Activated naive CD4-positive, alpha-beta T cell treated with anti-CD3 and anti-CD28 coated beads, Interleukin-2, amount 50 U/mL, for 24 hours (primary cell): ENCODE measurements at regions not wholly inside any gene's neighbourhood (a gene's known extent, or its start where the extent isn't known, plus 50 kb on each side); places are given as distances from the start of the nearest gene placed in this dataset.

Experiments used
- H3K27ac Mint-ChIP-seq: one replicate; pipeline ENCODE4 v1.8.0; 2021; ENCODE audit warnings: mild to moderate bottlenecking, mixed read lengths
- H3K27me3 Mint-ChIP-seq: one replicate; pipeline ENCODE4 v1.8.0; 2021; ENCODE audit warnings: mixed read lengths
- H3K36me3 Mint-ChIP-seq: one replicate; pipeline ENCODE4 v1.8.0; 2021; ENCODE audit warnings: mixed read lengths
- H3K4me1 Mint-ChIP-seq: one replicate; pipeline ENCODE4 v1.8.0; 2021; ENCODE audit warnings: mixed read lengths
- H3K4me3 Mint-ChIP-seq: one replicate; pipeline ENCODE4 v1.8.0; 2021; ENCODE audit warnings: mild to moderate bottlenecking, mixed read lengths
- H3K9me3 Mint-ChIP-seq: one replicate; pipeline ENCODE4 v1.8.0; 2021; ENCODE audit warnings: mixed read lengths

DNA sequence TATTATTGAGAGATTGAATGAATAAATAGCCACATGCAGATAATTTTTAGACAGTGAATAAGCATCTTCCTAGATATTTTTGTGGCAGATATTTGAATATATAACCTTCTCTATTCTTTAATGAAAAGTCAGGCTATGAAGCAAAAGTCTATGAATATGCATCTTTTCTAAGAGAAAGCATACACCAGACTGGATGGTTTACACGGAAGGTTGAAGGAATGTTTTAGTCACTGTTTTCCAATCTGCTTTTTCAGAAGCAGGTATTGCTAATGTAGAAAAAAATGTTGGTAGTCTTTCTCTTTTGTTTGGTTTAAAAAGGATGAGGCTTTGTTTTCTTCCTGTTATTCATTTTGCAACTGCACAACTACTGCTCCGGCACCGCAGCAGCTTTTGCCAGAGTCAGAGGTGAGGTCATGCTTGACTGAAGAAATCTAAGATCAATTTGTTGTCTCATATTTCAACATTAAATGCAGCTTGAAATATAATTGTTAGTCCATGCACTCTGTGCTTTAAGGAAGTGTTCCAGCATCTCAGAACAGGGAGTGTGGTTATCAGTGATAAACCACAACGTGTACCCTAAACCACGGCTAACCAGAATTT is 1540.8 kb upstream of the PIK3C3 start:
- Mint-ChIP-seq H3K27me3 (no peaks in the 10 kb centered on the region), H3K4me1 (no peaks in the 10 kb centered on the region), H3K27ac (no peak overlapping the region), H3K4me3 (no peak overlapping the region), H3K9me3 (peaks cover 17% of the 10 kb centered on the region), H3K36me3 (no peaks in the 10 kb centered on the region)

DNA sequence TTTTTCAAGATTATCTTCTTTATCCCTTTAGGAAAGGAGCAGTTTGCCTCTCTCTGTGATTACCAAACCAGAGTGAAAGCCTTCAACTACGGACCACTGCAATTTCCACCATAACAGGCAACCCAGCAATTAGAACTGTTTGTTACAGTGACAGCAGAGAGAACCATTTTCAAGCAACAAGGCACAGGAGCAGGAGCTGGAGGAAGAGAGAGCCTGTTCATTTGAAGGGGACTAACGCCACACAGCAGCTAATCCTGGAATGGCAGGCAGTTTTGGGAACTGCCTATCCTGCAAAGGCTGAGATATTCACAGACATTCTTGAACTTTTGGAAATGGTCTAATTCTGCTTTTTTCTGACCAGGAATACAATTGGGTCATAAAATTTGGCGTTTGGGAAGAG is 1541.9 kb upstream of the PIK3C3 start:
- no peaks in the 10 kb centered on the region for H3K27me3 Mint-ChIP-seq
- no peak overlapping the region for H3K27ac Mint-ChIP-seq
- no peaks in the 10 kb centered on the region for H3K36me3 Mint-ChIP-seq
- peaks cover 22% of the 10 kb centered on the region for H3K9me3 Mint-ChIP-seq
- no peaks in the 10 kb centered on the region for H3K4me1 Mint-ChIP-seq
- H3K4me3 Mint-ChIP-seq, result no peak overlapping the region

DNA sequence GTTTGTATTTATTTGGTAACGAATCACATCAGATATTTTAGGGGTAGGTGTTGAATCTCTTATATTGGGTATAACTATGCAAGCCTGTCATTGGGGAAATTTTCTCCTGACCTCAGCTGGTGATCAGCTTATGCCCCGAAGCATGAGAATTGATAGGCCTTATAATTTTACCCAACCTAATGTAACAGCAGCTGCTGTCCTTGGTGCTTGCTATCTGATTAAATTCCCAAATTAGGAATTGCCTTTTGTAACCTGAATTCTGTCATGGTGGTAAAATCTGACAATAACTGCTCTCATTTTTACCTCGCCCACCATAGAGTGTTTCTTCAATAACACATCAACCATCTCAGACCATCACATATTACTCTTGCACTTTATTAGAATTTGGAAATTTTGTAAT is 1542.6 kb upstream of the PIK3C3 start:
- Mint-ChIP-seq H3K4me3 (no peak overlapping the region), H3K36me3 (no peaks in the 10 kb centered on the region), H3K27ac (no peak overlapping the region), H3K27me3 (no peaks in the 10 kb centered on the region), H3K9me3 (peaks cover 22% of the 10 kb centered on the region), H3K4me1 (no peaks in the 10 kb centered on the region)

DNA sequence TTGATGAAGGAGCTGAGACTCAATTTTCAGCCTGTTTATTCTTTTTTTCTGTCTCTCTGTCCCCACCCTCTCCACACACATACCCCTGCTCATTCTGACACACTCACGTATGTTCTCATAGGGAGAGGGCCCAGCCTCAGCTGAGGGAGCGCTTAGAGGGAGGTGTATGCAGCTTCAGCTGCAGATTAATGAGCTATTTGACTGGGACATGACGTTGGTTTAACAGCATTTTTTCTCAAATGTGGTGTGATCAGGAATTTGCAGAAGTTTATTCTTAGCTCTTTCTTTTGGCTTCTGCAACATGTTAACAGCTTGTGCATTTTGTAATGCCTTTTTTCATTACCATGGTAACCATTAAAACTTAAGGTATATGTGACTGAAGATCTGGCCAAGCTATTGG is 1547.1 kb upstream of the PIK3C3 start:
- H3K27me3 Mint-ChIP-seq, result no peaks in the 10 kb centered on the region

DNA sequence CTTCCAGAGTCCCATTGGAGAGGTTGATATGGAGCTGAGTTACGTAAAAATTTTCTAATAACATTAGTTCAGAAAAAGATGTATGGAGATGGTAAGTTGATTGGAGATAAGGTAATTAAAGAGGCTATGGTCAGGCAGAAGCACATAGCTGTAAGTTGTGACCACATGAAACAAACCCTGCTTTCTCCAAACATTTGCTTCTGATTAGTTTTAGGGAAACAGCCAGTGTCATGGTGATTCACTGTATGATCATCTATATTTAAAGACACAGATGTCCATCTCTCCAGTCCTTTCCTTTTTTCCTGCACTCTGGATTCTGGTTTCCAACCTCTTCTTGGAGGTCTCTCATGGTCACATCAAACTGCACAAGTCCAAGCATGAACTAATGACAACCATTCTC is 1550.8 kb upstream of the PIK3C3 start:
- H3K9me3 Mint-ChIP-seq, result peaks cover 5% of the 10 kb centered on the region
- no peak overlapping the region for H3K4me3 Mint-ChIP-seq
- no peaks in the 10 kb centered on the region for H3K36me3 Mint-ChIP-seq
- no peaks in the 10 kb centered on the region for H3K4me1 Mint-ChIP-seq
- no peak overlapping the region for H3K27ac Mint-ChIP-seq
- H3K27me3 Mint-ChIP-seq, result no peaks in the 10 kb centered on the region

More for the DNA sequence above, 1547.1 kb upstream of the PIK3C3 start:
- Mint-ChIP-seq H3K4me1 (no peaks in the 10 kb centered on the region), H3K36me3 (no peaks in the 10 kb centered on the region), H3K27ac (no peak overlapping the region), H3K4me3 (no peak overlapping the region), H3K9me3 (peaks cover 22% of the 10 kb centered on the region)

DNA sequence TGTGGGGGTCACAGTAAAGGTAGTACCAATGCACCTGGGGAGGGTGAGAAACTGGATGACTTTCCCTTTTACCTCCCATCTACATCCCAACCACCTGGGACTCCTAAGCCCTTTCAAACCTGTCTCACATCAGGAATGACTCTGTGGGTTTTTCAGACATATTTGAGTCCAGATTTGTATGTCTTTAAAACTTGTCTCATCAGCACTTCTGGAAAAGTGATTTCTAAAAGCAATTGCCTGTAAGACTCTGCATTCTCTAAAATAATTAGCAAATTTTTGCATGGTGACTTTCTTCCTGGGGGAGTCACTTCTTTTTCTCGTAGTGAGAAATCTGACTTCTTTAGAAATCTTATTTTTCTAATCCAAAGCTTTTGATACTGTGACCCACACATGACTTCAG is 1553.0 kb upstream of the PIK3C3 start:
- no peaks in the 10 kb centered on the region for H3K9me3 Mint-ChIP-seq
- no peaks in the 10 kb centered on the region for H3K27me3 Mint-ChIP-seq
- no peak overlapping the region for H3K4me3 Mint-ChIP-seq
- H3K36me3 Mint-ChIP-seq, result no peaks in the 10 kb centered on the region
- no peak overlapping the region for H3K27ac Mint-ChIP-seq
- H3K4me1 Mint-ChIP-seq, result no peaks in the 10 kb centered on the region

DNA sequence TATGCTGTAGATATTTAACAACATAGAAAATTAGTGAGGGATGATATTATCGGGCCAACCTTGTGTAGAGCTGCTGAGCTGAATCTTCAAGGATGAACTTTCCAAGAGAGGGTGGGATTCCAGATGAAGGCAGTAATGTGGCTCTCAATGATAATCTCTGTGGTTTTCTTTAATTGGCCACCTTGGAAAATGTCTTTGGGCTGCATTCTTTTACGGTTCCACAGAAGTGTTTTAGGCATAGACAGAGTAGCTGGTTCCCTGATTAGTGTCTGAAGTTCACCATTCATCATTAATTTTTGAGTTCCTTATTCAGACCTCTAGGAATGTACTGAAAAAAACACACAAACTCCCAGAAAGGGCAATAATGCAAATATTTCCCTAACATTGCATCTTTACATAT is 1566.9 kb upstream of the PIK3C3 start:
- H3K27me3 Mint-ChIP-seq, result no peaks in the 10 kb centered on the region
- H3K27ac Mint-ChIP-seq, result no peak overlapping the region
- no peaks in the 10 kb centered on the region for H3K4me1 Mint-ChIP-seq
- H3K4me3 Mint-ChIP-seq, result no peak overlapping the region
- no peaks in the 10 kb centered on the region for H3K9me3 Mint-ChIP-seq
- no peaks in the 10 kb centered on the region for H3K36me3 Mint-ChIP-seq

- Mint-ChIP-seq H3K36me3 (no peaks in the 10 kb centered on the region), H3K9me3 (no peaks in the 10 kb centered on the region), H3K27ac (no peak overlapping the region), H3K27me3 (no peaks in the 10 kb centered on the region), H3K4me1 (no peaks in the 10 kb centered on the region), H3K4me3 (no peak overlapping the region)
Measured at GRCh38 chr18:40387130-40387787, 1567.8 kb upstream of the PIK3C3 start.

DNA sequence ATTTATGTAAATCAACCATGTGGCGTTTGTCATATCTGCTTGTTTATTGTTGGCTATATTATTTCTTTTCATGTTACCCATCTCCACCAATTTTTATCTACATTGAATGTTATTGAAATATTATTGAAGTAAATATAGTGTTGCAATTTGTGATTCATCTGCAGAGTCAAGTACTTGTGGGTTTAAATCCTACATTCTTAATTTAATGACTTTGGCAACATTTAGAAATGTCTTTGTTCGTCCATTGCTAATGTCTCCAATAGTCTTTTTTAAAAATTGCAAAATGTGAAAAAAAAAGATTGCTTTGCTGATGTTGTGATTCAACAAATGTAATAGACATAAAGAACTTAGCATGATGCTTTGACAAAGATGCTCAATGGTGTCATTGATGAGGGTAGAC is 1572.8 kb upstream of the PIK3C3 start:
- peaks cover 2% of the 10 kb centered on the region for H3K9me3 Mint-ChIP-seq
- no peak overlapping the region for H3K4me3 Mint-ChIP-seq
- no peaks in the 10 kb centered on the region for H3K27me3 Mint-ChIP-seq
- no peaks in the 10 kb centered on the region for H3K4me1 Mint-ChIP-seq
- no peak overlapping the region for H3K27ac Mint-ChIP-seq
- no peaks in the 10 kb centered on the region for H3K36me3 Mint-ChIP-seq

- Mint-ChIP-seq H3K4me1 (no peaks in the 10 kb centered on the region), H3K27ac (no peak overlapping the region), H3K36me3 (no peaks in the 10 kb centered on the region), H3K9me3 (peaks cover 6% of the 10 kb centered on the region), H3K4me3 (no peak overlapping the region), H3K27me3 (no peaks in the 10 kb centered on the region)
Measured at GRCh38 chr18:40380686-40381439, 1574.2 kb upstream of the PIK3C3 start.

DNA sequence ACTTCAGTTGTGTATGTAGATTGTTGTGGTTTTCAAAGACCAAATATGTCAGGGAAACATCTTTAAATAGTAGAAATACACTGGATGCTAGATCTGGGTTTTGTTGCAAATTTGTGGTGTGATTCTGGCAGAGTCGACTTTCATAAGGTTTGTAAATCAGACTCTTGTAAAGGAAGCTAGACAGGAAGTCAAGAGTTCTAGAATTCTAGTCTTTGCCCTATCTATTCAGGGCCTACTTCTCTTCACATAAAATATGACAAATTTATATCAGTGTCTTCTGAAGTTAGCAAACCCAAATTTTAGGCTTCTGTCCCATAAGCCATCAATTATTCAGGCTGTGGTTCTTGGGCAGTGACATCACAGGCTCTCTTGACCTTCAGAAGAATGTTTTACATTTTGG is 1579.2 kb upstream of the PIK3C3 start:
- Mint-ChIP-seq H3K4me3 (no peak overlapping the region), H3K27ac (no peak overlapping the region), H3K9me3 (peaks cover 11% of the 10 kb centered on the region), H3K36me3 (no peaks in the 10 kb centered on the region), H3K27me3 (no peaks in the 10 kb centered on the region), H3K4me1 (no peaks in the 10 kb centered on the region)

DNA sequence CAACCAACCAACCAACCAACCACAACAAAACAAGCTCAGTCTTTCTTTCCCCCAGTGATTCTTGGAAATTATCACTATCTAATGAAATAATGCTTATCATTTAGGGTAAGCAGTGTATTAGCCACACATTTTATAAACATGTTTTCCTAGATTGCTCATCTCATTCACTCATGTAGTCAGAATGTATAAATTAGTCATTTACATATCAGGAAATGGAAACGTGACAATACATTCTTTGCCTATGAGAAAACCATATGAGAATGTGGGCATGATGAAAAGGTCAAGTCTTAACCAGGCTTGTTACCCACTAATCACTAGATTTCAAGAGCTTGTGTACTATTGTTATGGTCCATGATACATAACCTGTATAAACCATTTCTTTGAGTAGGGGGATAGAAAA is 1583.4 kb upstream of the PIK3C3 start:
- no peaks in the 10 kb centered on the region for H3K4me1 Mint-ChIP-seq
- H3K27me3 Mint-ChIP-seq, result no peaks in the 10 kb centered on the region
- H3K36me3 Mint-ChIP-seq, result no peaks in the 10 kb centered on the region
- no peak overlapping the region for H3K27ac Mint-ChIP-seq
- H3K9me3 Mint-ChIP-seq, result peaks cover 6% of the 10 kb centered on the region
- no peak overlapping the region for H3K4me3 Mint-ChIP-seq

DNA sequence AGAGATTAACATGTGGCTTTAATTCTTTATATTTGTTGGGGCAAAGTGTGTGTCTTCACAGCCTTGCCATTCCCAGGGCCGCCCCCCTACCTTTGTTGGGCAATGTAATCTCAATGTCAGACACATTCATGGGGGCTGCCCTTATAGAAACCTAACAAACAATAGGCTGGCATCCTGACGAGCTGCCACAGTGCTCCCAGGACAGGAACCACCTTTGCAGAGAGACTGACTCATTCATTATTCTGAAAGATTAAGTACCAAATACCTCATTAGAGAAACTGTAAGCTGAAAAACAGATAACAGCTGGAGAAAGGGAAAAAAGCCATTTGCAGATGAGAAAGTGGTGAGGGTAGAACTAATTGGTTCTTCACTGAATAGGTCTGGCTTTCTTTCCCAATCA is 1587.5 kb upstream of the PIK3C3 start:
- H3K36me3 Mint-ChIP-seq, result no peaks in the 10 kb centered on the region
- no peaks in the 10 kb centered on the region for H3K27me3 Mint-ChIP-seq
- H3K4me3 Mint-ChIP-seq, result no peak overlapping the region
- no peak overlapping the region for H3K27ac Mint-ChIP-seq
- H3K9me3 Mint-ChIP-seq, result peaks cover 9% of the 10 kb centered on the region
- no peaks in the 10 kb centered on the region for H3K4me1 Mint-ChIP-seq

GRCh38 chr18:40366521-40366920 is 1588.5 kb upstream of the PIK3C3 start:
- H3K36me3 Mint-ChIP-seq, result no peaks in the 10 kb centered on the region
- H3K4me3 Mint-ChIP-seq, result no peak overlapping the region
- H3K4me1 Mint-ChIP-seq, result no peaks in the 10 kb centered on the region
- H3K9me3 Mint-ChIP-seq, result peaks cover 9% of the 10 kb centered on the region
- no peak overlapping the region for H3K27ac Mint-ChIP-seq
- H3K27me3 Mint-ChIP-seq, result no peaks in the 10 kb centered on the region

DNA sequence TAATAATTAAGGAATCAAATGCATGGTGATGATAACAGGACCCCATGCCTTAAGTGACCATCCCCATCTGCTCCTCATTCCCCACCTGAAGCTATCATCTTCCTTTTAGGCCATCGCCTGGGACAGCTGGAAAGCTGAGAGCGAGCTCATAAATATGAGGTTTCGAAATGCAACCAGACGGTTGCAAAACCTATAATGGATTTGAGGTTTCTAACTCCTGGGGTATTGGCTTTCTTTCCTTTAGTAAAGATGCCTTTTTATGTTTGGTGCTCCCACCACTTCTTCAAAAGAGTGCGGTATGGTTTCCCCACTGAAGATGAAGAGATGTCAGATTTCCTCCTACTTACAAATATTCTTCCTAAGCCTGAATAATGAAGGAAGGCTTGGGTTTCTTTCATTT is 1589.5 kb upstream of the PIK3C3 start:
- H3K27ac Mint-ChIP-seq, result no peak overlapping the region
- no peaks in the 10 kb centered on the region for H3K36me3 Mint-ChIP-seq
- peaks cover 9% of the 10 kb centered on the region for H3K9me3 Mint-ChIP-seq
- no peaks in the 10 kb centered on the region for H3K27me3 Mint-ChIP-seq
- no peak overlapping the region for H3K4me3 Mint-ChIP-seq
- H3K4me1 Mint-ChIP-seq, result no peaks in the 10 kb centered on the region

DNA sequence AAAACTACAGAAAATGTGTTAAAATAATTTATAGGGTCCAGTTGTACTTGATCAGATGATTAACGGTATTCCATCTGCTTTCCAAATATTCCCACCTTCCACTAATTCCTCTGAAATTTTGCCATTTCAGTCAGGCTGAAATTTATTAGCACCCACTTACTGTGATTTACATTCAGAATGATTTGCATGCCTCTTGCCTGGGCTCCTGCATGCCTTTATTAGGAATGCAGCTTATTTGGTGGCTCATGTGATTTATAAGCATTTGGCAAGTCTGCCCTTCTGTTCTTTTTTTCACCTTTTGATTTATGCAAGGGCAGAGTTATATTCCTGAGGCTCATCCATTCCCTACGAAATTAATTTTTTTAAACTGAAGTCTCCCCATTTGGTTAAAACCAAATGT is 1594.5 kb upstream of the PIK3C3 start:
- Mint-ChIP-seq H3K36me3 (no peaks in the 10 kb centered on the region), H3K4me3 (no peak overlapping the region), H3K27ac (no peak overlapping the region), H3K27me3 (no peaks in the 10 kb centered on the region), H3K4me1 (no peaks in the 10 kb centered on the region), H3K9me3 (peaks cover 11% of the 10 kb centered on the region)
